ENCODE measurements at regions not wholly inside any gene's neighbourhood (a gene's known extent, or its start where the extent isn't known, plus 50 kb on each side); places are given as distances from the start of the nearest gene placed in this dataset.

DNA sequence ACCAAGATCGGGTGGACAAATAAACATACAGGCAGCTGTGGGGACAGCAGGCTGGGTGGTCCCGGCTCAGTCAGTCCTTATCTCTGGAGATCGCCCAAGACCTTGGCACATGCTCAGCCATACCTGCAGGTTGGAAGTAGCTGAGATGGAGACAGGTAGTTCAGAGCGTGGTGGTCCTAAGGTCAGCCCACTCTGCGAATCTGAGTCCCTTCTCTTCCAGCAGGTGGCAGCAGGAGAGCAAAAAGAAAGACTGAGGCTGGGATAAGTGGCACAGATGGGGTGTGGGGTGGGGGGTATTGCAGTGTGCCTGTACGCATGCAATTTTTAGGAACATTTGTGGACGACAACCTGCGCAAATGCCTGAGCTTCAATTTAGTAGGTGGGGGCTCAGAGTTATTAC, 104.9 kb downstream of the TENT5C start:
- Histone ChIP-seq H3K36me3 (ENCODE audit: control insufficient read depth, insufficient read depth, low read length) (no peaks in the 10 kb centered on the region), H3K4me3 (no peak overlapping the region), H3K9ac (ENCODE audit: insufficient read depth in 1 of 2, low read depth in 2 of 2, low read length in 2 of 2) (no peak overlapping the region), H2AFZ (ENCODE audit: low read depth, low read length) (peak overlapping the region; percentile 46; the same call in 1 of the 2 replicates), H3K9me3 (replicated peaks; ENCODE audit: control insufficient read depth, insufficient read depth, low read depth, low read length) (peaks cover 22% of the 10 kb centered on the region), H4K20me1 (replicated peaks; ENCODE audit: control insufficient read depth, insufficient read depth, low read length) (no peaks in the 10 kb centered on the region), H3K9me1 (ENCODE audit: control insufficient read depth, insufficient read depth, low read length) (no peaks in the 10 kb centered on the region), H3K4me1 (replicated peaks in 1 of 2; ENCODE audit: control insufficient read depth in 2 of 2, insufficient read depth in 2 of 2, low read length in 2 of 2) (peaks cover 9 to 18% of the 10 kb centered on the region in 2 experiments; a peak in 3 of 5 replicates), H3K27me3 (ENCODE audit: control insufficient read depth in 2 of 2, insufficient read depth in 2 of 2, low read length in 2 of 2) (no peaks in the 10 kb centered on the region), H3K27ac (ENCODE audit: extremely low read depth, low read depth, low read length) (no peak overlapping the region), H3K4me2 (ENCODE audit: insufficient read depth, low read length) (no peak overlapping the region), H3K79me2 (ENCODE audit: control insufficient read depth, insufficient read depth, low read length) (no peaks in the 10 kb centered on the region)
- FAIRE-seq (no peak), ATAC-seq (peak; percentile 66), DNase-seq (ENCODE audit: extremely low read depth in 1 of 4, low spot score in 3 of 4) (peak in 2 of 4 experiments; percentile 41 to 51)
- ChIA-PET CTCF (ENCODE audit: low intra/inter-chr PET ratio) (interaction anchor here (1.2 kb wide), 1 partner anchor 43 kb away, joined by 4 read pairs; no protein-coding TSS in a partner anchor), POLR2A (no interaction called here)
- intact Hi-C loops (cut with micrococcal nuclease): loop anchor here (1.0 kb wide), 2 partner anchors 44 to 48 kb away; no protein-coding TSS in a partner anchor
- in situ Hi-C loops (cut with MboI): no loop called here
- BruUV-seq (replicated peaks): no TSS peak
- 59% methylated on average over 8 of the region's 8 CpGs for WGBS (ENCODE audit: insufficient coverage, low coverage, missing lambda C conversion rate)
- TF ChIP-seq FOXM1 (IDR thresholded peaks at IDR 0.05; ENCODE audit: low read depth) (no peak), FOXM1 (CRISPR knock-in tag; IDR thresholded peaks at IDR 0.05; ENCODE audit: low read depth) (no peak), SLC30A9 (CRISPR knock-in tag; IDR thresholded peaks at IDR 0.05) (no peak), KDM1A (IDR thresholded peaks at IDR 0.05) (no peak), ZNF431 (CRISPR knock-in tag; IDR thresholded peaks at IDR 0.05) (no peak), PCBP1 (IDR thresholded peaks at IDR 0.05; ENCODE audit: low read depth, low read length, poor library complexity, severe bottlenecking) (no peak), ASH1L (IDR thresholded peaks at IDR 0.05; ENCODE audit: borderline replicate concordance, low read depth, partially characterized antibody) (no peak), MCM7 (IDR thresholded peaks at IDR 0.05) (no peak), ZNF584 (CRISPR knock-in tag; IDR thresholded peaks at IDR 0.05; ENCODE audit: low read depth) (no peak), CC2D1A (IDR thresholded peaks at IDR 0.05) (0 out of 2 replicates have a peak, but pooled peaks have one; percentile 13), SMARCC2 (IDR thresholded peaks at IDR 0.05; ENCODE audit: low read depth) (no peak), NR1H2 (CRISPR knock-in tag; IDR thresholded peaks at IDR 0.05) (no peak), SMC3 (conservative IDR thresholded peaks at IDR 0.05; ENCODE audit: insufficient read depth, low read depth, low read length) (peak; percentile 44; the same call in 1 of the 2 replicates), HDAC6 (IDR thresholded peaks at IDR 0.05; ENCODE audit: low read depth, low read length) (no peak), CXXC5 (CRISPR knock-in tag; IDR thresholded peaks at IDR 0.05) (0 out of 2 replicates have a peak, but pooled peaks have one; percentile 20), POLR2G (IDR thresholded peaks at IDR 0.05; ENCODE audit: low read depth, low read length) (no peak), ZFX (CRISPR knock-in tag; IDR thresholded peaks at IDR 0.05) (no peak), STAG1 (CRISPR knock-in tag; IDR thresholded peaks at IDR 0.05; ENCODE audit: borderline replicate concordance) (no peak), RAD21 (CRISPR knock-in tag; conservative IDR thresholded peaks at IDR 0.05 in 1 of 2, IDR thresholded peaks at IDR 0.05 in 1 of 2) (peak; percentile 48 to 65)
- TF ChIP-seq, protein P1, sequence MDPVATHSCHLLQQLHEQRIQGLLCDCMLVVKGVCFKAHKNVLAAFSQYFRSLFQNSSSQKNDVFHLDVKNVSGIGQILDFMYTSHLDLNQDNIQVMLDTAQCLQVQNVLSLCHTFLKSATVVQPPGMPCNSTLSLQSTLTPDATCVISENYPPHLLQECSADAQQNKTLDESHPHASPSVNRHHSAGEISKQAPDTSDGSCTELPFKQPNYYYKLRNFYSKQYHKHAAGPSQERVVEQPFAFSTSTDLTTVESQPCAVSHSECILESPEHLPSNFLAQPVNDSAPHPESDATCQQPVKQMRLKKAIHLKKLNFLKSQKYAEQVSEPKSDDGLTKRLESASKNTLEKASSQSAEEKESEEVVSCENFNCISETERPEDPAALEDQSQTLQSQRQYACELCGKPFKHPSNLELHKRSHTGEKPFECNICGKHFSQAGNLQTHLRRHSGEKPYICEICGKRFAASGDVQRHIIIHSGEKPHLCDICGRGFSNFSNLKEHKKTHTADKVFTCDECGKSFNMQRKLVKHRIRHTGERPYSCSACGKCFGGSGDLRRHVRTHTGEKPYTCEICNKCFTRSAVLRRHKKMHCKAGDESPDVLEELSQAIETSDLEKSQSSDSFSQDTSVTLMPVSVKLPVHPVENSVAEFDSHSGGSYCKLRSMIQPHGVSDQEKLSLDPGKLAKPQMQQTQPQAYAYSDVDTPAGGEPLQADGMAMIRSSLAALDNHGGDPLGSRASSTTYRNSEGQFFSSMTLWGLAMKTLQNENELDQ (CRISPR knock-in tag; IDR thresholded peaks at IDR 0.05; ENCODE audit: borderline replicate concordance): no peak
- TF ChIP-seq, protein P2, sequence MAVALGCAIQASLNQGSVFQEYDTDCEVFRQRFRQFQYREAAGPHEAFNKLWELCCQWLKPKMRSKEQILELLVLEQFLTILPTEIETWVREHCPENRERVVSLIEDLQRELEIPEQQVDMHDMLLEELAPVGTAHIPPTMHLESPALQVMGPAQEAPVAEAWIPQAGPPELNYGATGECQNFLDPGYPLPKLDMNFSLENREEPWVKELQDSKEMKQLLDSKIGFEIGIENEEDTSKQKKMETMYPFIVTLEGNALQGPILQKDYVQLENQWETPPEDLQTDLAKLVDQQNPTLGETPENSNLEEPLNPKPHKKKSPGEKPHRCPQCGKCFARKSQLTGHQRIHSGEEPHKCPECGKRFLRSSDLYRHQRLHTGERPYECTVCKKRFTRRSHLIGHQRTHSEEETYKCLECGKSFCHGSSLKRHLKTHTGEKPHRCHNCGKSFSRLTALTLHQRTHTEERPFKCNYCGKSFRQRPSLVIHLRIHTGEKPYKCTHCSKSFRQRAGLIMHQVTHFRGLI (CRISPR knock-in tag; IDR thresholded peaks at IDR 0.05): no peak
